D721Med (cell line): ENCODE measurements at regions not wholly inside any gene's neighbourhood (a gene's known extent, or its start where the extent isn't known, plus 50 kb on each side); places are given as distances from the start of the nearest gene placed in this dataset.
"Not testable (repeated sequence)": the region's sequence is repeated elsewhere in the genome, so short reads cannot be mapped to it uniquely, and the experiment has no call there.

ENCODE experiments used
- DNase-seq: peaks from one replicate; pipeline ENCODE4 v3.0.0; 2011; ENCODE audit warnings: low spot score; ENCODE audit not compliant: insufficient read length
- FAIRE-seq: peaks from 2 replicates; lab custom pipeline; 2011; peaks lifted over from hg19 to GRCh38; lab: Jason Lieb, UNC
- TF ChIP-seq, protein P1 (sequence below): IDR thresholded peaks from 2 replicates; pipeline ENCODE4 v1.5.1; 2012; ENCODE audit warnings: mild to moderate bottlenecking, control low read depth; ENCODE audit not compliant: insufficient read depth; ENCODE audit errors: missing control alignments

DNA sequence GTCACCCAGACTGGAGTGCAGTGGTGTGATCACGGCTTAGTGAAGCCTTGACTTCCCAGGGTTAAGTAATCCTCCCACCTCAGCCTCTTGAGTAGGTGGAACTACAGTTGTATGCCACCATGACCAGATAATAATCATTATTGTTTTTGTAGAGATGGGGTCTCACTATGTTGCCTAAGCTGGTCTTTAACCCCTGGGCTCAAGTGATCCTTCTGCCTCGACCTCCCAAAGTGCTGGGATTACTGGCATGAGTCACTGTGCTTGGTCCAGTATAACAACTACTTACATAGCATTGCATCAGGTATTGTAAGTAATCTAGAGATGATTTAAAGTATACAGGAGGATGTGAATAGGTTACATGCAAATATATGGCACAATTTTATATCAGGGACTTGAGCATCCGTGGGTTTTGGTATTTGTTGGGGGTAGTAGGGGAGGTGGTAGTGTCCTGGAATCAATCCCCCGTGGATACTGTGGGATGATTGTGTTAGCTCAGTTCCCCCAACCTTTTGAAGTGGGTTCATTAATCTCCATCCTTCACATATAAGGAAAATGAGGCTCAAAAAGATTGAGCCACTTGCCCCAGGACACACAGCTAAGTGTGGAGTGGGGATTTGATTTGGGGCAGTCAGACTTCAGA lies 61.4 kb upstream of the CNIH3 start:
- no peak for FAIRE-seq
- TF ChIP-seq, protein P1, sequence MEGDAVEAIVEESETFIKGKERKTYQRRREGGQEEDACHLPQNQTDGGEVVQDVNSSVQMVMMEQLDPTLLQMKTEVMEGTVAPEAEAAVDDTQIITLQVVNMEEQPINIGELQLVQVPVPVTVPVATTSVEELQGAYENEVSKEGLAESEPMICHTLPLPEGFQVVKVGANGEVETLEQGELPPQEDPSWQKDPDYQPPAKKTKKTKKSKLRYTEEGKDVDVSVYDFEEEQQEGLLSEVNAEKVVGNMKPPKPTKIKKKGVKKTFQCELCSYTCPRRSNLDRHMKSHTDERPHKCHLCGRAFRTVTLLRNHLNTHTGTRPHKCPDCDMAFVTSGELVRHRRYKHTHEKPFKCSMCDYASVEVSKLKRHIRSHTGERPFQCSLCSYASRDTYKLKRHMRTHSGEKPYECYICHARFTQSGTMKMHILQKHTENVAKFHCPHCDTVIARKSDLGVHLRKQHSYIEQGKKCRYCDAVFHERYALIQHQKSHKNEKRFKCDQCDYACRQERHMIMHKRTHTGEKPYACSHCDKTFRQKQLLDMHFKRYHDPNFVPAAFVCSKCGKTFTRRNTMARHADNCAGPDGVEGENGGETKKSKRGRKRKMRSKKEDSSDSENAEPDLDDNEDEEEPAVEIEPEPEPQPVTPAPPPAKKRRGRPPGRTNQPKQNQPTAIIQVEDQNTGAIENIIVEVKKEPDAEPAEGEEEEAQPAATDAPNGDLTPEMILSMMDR: no peak
- DNase-seq: no peak

GRCh38 chr1:224558904-224559303 lies 57.2 kb upstream of the CNIH3 start:
- DNase-seq: no peak
- FAIRE-seq: no peak

DNA sequence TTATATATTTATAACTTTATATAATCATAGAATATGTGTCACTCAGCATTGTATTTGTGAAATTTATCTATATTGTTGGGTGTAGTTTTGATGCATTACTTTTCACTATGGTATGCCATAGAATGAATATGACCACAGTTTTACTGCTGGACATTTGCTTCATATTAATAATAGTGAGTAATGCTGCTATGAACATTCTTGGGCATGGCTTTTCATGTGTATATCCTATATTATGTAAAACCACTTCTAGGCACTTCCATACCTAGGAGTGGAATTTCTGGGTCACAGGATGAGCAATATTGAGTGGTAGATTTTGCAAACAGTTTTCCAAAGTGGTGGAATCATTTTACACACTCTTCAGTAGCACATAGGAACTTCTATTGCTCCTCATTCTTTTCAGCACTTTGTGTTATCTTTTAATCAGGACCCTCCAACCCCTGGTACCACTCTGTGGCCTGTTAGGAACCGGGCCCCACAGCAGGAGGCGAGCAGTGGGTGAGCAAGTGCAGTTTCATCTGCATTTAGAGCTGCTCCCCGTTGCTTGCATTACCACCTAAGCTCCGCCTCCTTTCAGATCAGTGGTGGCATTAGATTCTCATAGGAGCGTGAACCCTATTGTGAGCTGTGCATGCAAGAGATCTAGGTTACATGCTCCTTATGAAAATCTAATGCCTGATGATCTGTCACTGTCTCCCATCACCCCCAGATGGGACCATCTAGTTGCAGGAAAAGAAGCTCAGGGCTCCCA lies 56.0 kb upstream of the CNIH3 start:
- DNase-seq (no peak), FAIRE-seq (no peak)
- TF ChIP-seq, protein P1: no peak

More at GRCh38 chr1:224558904-224559303, 57.2 kb upstream of the CNIH3 start:
- TF ChIP-seq, protein P1: no peak

- DNase-seq, FAIRE-seq: not testable (repeated sequence)
Measured at GRCh38 chr1:224562881-224563280, 53.2 kb upstream of the CNIH3 start.

GRCh38 chr1:224563666-224564065 lies 52.5 kb upstream of the CNIH3 start:
- TF ChIP-seq, protein P1: no peak
- no peak for DNase-seq
- no peak for FAIRE-seq

- TF ChIP-seq, protein P1: no peak
- no peak for FAIRE-seq
- DNase-seq: no peak
Measured at GRCh38 chr1:224564454-224565084, 51.5 kb upstream of the CNIH3 start.

DNA sequence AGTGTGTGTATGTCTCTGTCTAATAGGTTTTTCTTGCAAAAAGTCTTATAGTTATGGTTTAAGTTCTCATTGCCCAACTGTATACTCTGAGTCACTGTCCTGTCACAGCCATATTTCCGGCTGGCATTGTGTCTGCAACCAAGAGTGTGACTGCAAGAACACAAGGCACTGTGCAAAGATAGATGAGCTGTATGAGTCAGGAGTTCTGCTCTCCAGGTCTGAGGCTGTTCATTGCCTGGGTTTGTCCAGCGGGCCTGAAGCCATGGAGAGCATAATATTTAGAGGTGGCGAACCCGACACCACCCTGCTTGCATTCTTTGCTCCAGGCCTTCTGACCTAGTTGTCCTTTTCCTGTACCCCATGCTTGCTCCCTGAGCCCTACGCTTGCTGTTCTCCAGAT lies 50.9 kb upstream of the CNIH3 start:
- DNase-seq (no peak), FAIRE-seq (no peak)
- TF ChIP-seq, protein P1: no peak
